HL-60 (cell line): ENCODE measurements at regions not wholly inside any gene's neighbourhood (a gene's known extent, or its start where the extent isn't known, plus 50 kb on each side); places are given as distances from the start of the nearest gene placed in this dataset.
"Not testable (repeated sequence)": the region's sequence is repeated elsewhere in the genome, so short reads cannot be mapped to it uniquely, and the experiment has no call there.

ENCODE experiments used
- GABPA ChIP-seq: IDR thresholded peaks from 2 replicates; pipeline ENCODE4 v1.6.1; 2012; ENCODE audit warnings: low read depth
- POLR2AphosphoS5 ChIP-seq: IDR thresholded peaks from 2 replicates; pipeline ENCODE4 v1.6.1; 2012; ENCODE audit warnings: low read depth
- REST ChIP-seq: IDR thresholded peaks from 2 replicates; pipeline ENCODE4 v1.6.1; 2012; ENCODE audit warnings: low read depth; ENCODE audit not compliant: insufficient replicate concordance
- SPI1 ChIP-seq: IDR thresholded peaks from 2 replicates; pipeline ENCODE4 v1.6.1; 2012; ENCODE audit warnings: low read depth, mild to moderate bottlenecking, borderline replicate concordance
- TF ChIP-seq, protein P1 (sequence below): IDR thresholded peaks from one replicate; pipeline ENCODE4 v1.5.1; 2011; ENCODE audit warnings: low read length, control low read depth, inconsistent platforms; ENCODE audit not compliant: insufficient read depth

DNA sequence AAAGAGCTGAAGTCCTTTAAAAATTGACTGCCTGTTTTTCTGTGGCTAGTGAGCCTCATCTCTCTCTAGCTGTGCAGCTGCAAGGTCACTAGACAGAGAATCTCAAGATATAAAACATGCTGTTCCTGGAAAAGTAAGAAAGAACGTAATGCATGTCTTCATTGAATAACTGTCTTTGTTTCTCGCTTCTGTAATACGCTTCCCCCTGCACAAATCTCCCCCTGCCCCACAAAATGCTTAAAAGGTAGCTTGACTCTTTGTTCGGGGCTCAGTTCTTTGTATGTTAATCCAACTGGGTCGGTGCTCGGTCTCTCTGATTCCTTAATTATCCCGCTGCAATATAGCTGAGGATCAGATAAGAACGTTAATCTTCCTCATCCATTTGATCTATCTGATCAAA is 1495.9 kb upstream of the DDX18 start:
- TF ChIP-seq, protein P1, sequence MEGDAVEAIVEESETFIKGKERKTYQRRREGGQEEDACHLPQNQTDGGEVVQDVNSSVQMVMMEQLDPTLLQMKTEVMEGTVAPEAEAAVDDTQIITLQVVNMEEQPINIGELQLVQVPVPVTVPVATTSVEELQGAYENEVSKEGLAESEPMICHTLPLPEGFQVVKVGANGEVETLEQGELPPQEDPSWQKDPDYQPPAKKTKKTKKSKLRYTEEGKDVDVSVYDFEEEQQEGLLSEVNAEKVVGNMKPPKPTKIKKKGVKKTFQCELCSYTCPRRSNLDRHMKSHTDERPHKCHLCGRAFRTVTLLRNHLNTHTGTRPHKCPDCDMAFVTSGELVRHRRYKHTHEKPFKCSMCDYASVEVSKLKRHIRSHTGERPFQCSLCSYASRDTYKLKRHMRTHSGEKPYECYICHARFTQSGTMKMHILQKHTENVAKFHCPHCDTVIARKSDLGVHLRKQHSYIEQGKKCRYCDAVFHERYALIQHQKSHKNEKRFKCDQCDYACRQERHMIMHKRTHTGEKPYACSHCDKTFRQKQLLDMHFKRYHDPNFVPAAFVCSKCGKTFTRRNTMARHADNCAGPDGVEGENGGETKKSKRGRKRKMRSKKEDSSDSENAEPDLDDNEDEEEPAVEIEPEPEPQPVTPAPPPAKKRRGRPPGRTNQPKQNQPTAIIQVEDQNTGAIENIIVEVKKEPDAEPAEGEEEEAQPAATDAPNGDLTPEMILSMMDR: not testable (repeated sequence)
- not testable (repeated sequence) for TF ChIP-seq REST, GABPA, SPI1, POLR2AphosphoS5
